NCI-H748 (cell line): ENCODE measurements at regions not wholly inside any gene's neighbourhood (a gene's known extent, or its start where the extent isn't known, plus 50 kb on each side); places are given as distances from the start of the nearest gene placed in this dataset.
"Not testable (repeated sequence)": the region's sequence is repeated elsewhere in the genome, so short reads cannot be mapped to it uniquely, and the experiment has no call there.

Experiments used
- DNase-seq: peaks from one replicate; lab custom pipeline; 2025; ENCODE audit not compliant: unreplicated experiment; lab: John Stamatoyannopoulos, UW

GRCh38 chr3:189375532-189375931, 203.8 kb downstream of the TPRG1 start:
- no peak for DNase-seq

DNA sequence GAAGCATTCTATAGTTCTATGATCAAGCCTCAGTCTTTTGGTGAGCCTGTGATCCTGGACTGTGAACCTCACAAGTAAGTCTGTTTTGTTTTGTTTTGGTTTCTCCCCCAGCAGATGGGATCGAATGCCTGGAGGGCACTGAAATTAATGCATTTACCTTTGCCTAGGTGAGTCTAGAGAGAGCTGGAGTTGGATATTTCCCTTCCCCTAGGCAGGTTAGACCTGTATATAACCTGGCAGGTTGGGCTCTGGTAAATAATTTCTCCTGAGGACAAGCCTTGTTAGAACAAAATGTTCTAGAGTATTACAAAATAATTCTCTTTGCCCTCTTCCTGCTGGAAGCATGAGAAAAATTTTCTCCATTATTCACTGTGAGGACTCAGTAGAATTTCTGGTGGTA, 211.9 kb downstream of the TPRG1 start:
- DNase-seq: no peak

DNA sequence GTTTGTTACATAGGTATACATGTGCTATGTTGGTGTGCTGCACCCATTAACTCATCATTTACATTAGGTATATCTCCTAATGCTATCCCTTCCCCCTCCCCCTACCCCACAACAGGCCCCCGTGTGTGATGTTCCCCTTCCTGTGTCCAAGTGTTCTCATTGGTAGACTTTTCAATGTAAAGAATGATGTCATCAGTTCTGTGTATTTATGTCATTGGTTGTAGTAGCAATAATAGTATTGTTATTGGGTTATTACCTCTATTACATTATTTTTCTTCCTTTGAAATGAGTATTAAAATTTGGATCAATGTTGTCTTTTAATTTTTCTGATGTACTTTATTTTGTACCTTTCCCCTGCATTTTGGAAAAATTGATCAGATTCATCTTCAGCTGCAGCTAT, 214.1 kb downstream of the TPRG1 start:
- DNase-seq: not testable (repeated sequence)

DNA sequence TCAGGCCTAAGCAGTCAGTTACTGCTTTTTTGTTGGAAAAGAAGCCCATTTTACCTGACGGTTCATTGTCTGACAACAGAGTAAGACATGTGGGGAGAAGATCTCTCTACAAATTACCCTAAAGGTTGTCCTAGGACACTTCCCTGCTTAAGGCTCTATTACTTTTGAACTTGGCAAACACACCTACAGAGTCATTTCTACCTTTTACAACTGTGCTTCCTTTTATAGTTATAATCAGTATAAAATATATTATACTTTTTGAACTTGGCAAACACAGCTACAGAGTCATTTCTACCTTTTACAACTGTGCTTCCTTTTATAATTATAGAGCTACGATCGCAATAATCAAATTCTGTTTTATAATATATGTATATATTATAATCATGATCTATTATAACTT, 215.0 kb downstream of the TPRG1 start:
- DNase-seq: no peak

- no peak for DNase-seq
Observed at GRCh38 chr3:189389346-189389745, 217.6 kb downstream of the TPRG1 start.

GRCh38 chr3:189393598-189393997, 221.8 kb downstream of the TPRG1 start:
- DNase-seq: peak; percentile 20

DNA sequence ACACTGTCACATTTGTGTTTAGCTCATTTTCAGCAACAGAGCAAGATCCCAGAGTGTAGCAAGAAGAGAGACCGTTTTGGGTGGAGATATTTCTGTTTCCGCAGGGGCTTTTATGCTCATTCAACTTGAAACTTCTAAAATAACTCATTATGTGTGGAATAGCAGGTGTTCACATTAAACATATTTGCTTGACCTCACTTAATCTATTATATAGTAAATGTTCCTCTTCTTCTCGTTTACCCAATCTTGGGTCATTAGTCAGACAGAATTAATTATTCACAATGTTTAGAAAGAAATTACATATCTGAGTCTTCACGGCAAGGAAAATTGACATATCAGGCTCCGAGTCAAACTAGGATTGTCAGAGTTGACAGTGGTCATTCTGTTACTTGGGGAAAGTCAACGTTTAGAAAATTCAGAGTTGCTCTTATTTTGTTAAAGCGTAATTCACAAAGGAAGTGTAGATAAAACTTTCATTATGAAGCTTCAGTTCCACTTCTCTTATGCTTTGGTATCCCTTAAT, 222.9 kb downstream of the TPRG1 start:
- peak; percentile 82 for DNase-seq

DNA sequence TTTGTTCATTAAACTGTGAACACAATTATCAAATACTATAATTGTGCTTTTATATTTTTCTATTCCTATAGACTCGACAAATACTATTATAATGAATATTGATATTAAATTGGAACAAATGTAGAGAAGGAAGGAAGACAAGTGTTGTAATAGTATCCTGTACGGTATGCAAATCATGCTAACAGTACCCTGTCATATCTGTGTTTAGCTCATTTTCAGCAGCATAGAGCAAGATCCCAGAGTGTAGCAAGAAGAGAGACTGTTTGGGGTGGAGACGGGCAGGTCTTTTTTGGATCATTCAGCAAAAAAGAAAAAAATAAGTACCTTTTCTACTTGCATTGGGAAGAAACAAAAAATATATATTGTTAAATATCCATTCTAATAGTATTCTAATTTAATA, 224.1 kb downstream of the TPRG1 start:
- peak; percentile 25 for DNase-seq

- DNase-seq: no peak
Observed at GRCh38 chr3:189398656-189399055, 226.9 kb downstream of the TPRG1 start.

GRCh38 chr3:189401196-189401595, 229.4 kb downstream of the TPRG1 start:
- DNase-seq: no peak

DNA sequence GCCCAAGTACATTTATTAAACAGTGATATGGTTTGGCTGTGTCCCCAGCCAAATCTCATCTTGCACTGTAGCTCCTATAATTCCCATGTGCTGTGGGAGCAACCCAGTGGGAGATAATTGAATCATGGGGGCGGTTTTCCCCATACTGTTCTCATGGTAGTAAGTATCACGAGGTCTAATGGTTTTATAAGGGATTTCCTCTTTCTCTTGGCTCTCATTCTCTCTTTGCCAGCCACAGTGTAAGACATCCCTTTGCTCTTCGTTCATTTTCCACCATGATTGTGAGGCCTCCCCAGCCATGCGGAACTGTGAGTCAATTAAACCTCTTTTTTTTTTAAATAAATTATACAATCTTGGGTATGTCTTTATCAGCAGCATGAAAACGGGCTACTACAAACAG, 228.0 kb upstream of the TP63 start:
- no peak for DNase-seq

DNA sequence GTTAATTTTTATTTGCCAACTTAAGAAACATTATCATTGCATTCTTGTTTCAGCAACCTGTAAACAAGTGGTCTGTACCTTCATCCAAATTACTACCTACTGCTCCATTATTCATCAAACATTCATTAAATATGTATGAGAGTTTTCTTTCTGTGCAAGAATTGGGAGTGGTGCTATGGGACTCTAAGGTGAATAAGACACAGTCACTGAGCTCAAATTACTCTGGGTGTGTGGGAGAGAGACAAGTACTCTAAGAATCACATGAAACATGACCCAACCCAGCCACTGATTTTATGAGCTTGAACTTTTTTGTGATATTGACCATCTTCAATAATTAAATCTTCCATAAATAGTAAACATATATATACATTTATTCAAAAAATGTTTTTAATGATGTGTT, 227.2 kb upstream of the TP63 start:
- DNase-seq: peak; percentile 12

- no peak for DNase-seq
Observed at GRCh38 chr3:189404797-189405484, 226.2 kb upstream of the TP63 start.

- no peak for DNase-seq
Observed at GRCh38 chr3:189406148-189406547, 225.0 kb upstream of the TP63 start.

DNA sequence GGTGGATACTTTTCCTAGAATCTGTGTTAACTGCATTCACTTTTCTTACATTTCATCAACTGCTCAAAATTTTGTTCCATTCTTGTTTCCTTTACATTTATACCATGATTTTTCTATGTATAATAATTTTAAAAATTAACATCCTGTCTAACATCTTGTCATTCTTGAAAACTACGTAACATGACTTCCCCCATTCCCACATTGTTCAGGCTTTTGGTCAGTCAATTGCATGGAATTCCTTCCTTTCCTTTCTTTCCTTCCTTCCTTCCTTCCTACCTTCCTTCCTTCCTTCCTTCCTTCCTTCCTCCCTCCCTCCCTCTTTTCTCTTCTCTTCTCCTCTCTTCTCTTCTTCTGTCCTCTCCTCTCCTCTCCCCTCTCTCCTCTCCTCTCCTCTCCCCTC, 220.7 kb upstream of the TP63 start:
- DNase-seq: no peak

GRCh38 chr3:189419038-189419437, 212.2 kb upstream of the TP63 start:
- peak; percentile 38 for DNase-seq

- no peak for DNase-seq
Observed at GRCh38 chr3:189419683-189420082, 211.5 kb upstream of the TP63 start.

DNA sequence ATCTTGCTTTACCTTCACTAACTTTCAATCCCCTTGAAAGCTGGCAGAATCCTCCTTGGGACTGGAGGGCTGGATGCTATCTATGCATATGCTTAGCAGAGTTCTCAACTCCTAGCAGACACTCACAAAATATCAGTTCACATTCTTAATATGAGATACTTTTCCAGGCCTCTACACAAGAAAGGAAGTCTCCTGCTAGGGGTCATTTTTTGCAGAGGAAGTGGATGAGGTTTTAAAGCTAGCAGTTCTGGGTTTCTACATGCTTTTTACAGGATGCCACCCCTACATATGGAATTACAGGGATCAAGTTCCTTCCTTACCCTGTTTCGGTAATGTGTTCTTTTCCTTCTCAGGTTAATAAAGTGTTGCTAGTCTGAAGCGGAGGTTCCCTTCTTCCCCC, 206.3 kb upstream of the TP63 start:
- DNase-seq: no peak

GRCh38 chr3:189429019-189429418, 202.2 kb upstream of the TP63 start:
- DNase-seq: no peak

- no peak for DNase-seq
Observed at GRCh38 chr3:189430166-189430565, 201.0 kb upstream of the TP63 start.

DNA sequence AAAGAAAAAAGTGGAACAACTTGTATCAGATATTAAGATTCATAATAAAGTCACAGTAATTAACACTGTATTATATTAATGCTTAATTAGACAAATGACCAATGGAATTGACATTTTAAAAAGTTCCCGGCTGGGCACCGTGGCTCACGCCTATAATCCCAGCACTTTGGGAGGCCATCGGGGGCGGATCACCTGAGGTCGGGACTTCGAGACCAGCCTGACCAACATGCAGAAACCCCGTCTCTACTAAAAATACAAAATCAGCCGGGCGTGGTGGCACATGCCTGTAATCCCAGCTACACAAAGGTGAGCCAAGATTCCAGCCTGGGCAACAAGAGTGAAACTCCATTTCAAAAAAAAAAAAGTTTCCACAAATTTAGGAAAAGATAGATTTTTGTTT, 188.9 kb upstream of the TP63 start:
- DNase-seq: not testable (repeated sequence)

- no peak for DNase-seq
Observed at GRCh38 chr3:189446959-189447560, 184.1 kb upstream of the TP63 start.

DNA sequence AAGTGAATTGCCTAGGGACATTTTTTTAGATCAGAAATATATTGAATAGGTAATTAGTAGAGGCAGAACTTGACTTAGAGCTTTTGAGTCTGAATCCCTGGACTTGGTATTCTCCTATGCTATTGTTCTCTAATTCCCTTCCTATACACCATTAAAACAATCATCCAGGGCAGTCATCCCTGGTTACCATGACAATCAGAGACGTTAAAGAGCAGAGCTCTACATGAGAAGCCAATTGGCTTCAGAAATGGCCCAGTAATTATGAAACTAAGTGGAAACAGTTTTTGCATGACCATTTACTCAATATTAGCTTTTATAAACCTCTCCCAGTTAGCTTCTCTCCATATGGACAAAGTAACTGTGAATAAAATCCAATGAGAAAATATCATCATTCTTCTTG, 182.1 kb upstream of the TP63 start:
- peak; percentile 79 for DNase-seq
